ENCODE measurements at regions not wholly inside any gene's neighbourhood (a gene's known extent, or its start where the extent isn't known, plus 50 kb on each side); places are given as distances from the start of the nearest gene placed in this dataset.

GRCh38 chrX:82127228-82128123 is 925.6 kb downstream of the SH3BGRL start:
- H3K9ac ChIP-seq (ENCODE audit: insufficient read depth in 1 of 2, low read length in 2 of 2), result no peak overlapping the region
- no peaks in the 10 kb centered on the region for H3K4me1 ChIP-seq (ENCODE audit: control insufficient read depth in 5 of 5, insufficient read depth in 5 of 5, low read length in 5 of 5)
- DNase-seq (no peak), ATAC-seq (ENCODE audit: insufficient read depth, low FRiP score) (no peak)
- no peaks in the 10 kb centered on the region for H3K27me3 ChIP-seq (ENCODE audit: control insufficient read depth in 3 of 3, insufficient read depth in 3 of 3, low read length in 2 of 3)
- TF ChIP-seq CTCF (IDR thresholded peaks at IDR 0.05; ENCODE audit: control extremely low read depth, extremely low read depth), result no peak
- H3K4me3 ChIP-seq, result no peak overlapping the region
- 67 to 86% methylated on average over 2 of the region's 2 CpGs for WGBS, 2 donors
- H3K9me3 ChIP-seq (ENCODE audit: control insufficient read depth in 4 of 4, insufficient read depth in 3 of 4, low read length in 3 of 4), result peaks cover 0 to 3% (median 1%) of the 10 kb centered on the region in 4 donors
- no peak overlapping the region for H3K27ac ChIP-seq (ENCODE audit: low read depth in 1 of 2, low read length in 1 of 2)
- no peaks in the 10 kb centered on the region for H3K36me3 ChIP-seq (ENCODE audit: control insufficient read depth in 4 of 4, insufficient read depth in 4 of 4, low read length in 4 of 4)

- Histone ChIP-seq H3K27me3 (ENCODE audit: control insufficient read depth in 3 of 3, insufficient read depth in 3 of 3, low read length in 2 of 3) (no peaks in the 10 kb centered on the region), H3K27ac (ENCODE audit: low read depth in 1 of 2, low read length in 1 of 2) (no peak overlapping the region), H3K9ac (ENCODE audit: insufficient read depth in 1 of 2, low read length in 2 of 2) (no peak overlapping the region), H3K4me1 (ENCODE audit: control insufficient read depth in 5 of 5, insufficient read depth in 5 of 5, low read length in 5 of 5) (no peaks in the 10 kb centered on the region), H3K36me3 (ENCODE audit: control insufficient read depth in 4 of 4, insufficient read depth in 4 of 4, low read length in 4 of 4) (no peaks in the 10 kb centered on the region), H3K9me3 (ENCODE audit: control insufficient read depth in 4 of 4, insufficient read depth in 3 of 4, low read length in 3 of 4) (peaks cover 0 to 14% (median 5%) of the 10 kb centered on the region in 4 donors), H3K4me3 (no peak overlapping the region)
- DNase-seq (no peak), ATAC-seq (ENCODE audit: insufficient read depth, low FRiP score) (no peak)
- TF ChIP-seq CTCF (IDR thresholded peaks at IDR 0.05; ENCODE audit: control extremely low read depth, extremely low read depth), result no peak
Measured at GRCh38 chrX:82134378-82134777, 932.5 kb downstream of the SH3BGRL start.

- H3K4me3 ChIP-seq, result no peak overlapping the region
- H3K9ac ChIP-seq (ENCODE audit: insufficient read depth in 1 of 2, low read length in 2 of 2), result no peak overlapping the region
- H3K36me3 ChIP-seq (ENCODE audit: control insufficient read depth in 4 of 4, insufficient read depth in 4 of 4, low read length in 4 of 4), result no peaks in the 10 kb centered on the region
- DNase-seq, result no peak
- no peak overlapping the region for H3K27ac ChIP-seq (ENCODE audit: low read depth in 1 of 2, low read length in 1 of 2)
- H3K9me3 ChIP-seq (ENCODE audit: control insufficient read depth in 4 of 4, insufficient read depth in 3 of 4, low read length in 3 of 4), result peaks cover 0 to 5% (median 0%) of the 10 kb centered on the region in 4 donors
- H3K27me3 ChIP-seq (ENCODE audit: control insufficient read depth in 3 of 3, insufficient read depth in 3 of 3, low read length in 2 of 3), result no peaks in the 10 kb centered on the region
- TF ChIP-seq CTCF (IDR thresholded peaks at IDR 0.05; ENCODE audit: control extremely low read depth, extremely low read depth), result no peak
- 29 to 36% methylated on average over 1 of the region's 1 CpG for WGBS, 2 donors
- no peak for ATAC-seq (ENCODE audit: insufficient read depth, low FRiP score)
- no peaks in the 10 kb centered on the region for H3K4me1 ChIP-seq (ENCODE audit: control insufficient read depth in 5 of 5, insufficient read depth in 5 of 5, low read length in 5 of 5)
Measured at GRCh38 chrX:82141942-82142341, 940.0 kb downstream of the SH3BGRL start.
